ENCODE measurements at regions not wholly inside any gene's neighbourhood (a gene's known extent, or its start where the extent isn't known, plus 50 kb on each side); places are given as distances from the start of the nearest gene placed in this dataset.

GRCh38 chr11:92810423-92811064 lies 158.9 kb upstream of the MTNR1B start:
- Histone ChIP-seq H3K4me2 (ENCODE audit: low read depth, low read length) (no peak overlapping the region), H2AFZ (ENCODE audit: low read length) (no peak overlapping the region), H3K4me3 (replicated peaks in 1 of 3; ENCODE audit: insufficient read depth in 1 of 3, low read depth in 2 of 3, low read length in 3 of 3) (no peak overlapping the region), H3K36me3 (replicated peaks in 1 of 2; ENCODE audit: control insufficient read depth in 1 of 2, insufficient read depth in 2 of 2, low read length in 2 of 2) (no peaks in the 10 kb centered on the region), H4K20me1 (ENCODE audit: insufficient read depth, low read length) (no peaks in the 10 kb centered on the region), H3K79me2 (ENCODE audit: insufficient read depth, low read length) (no peaks in the 10 kb centered on the region), H3K4me1 (ENCODE audit: insufficient read depth, low read length) (no peaks in the 10 kb centered on the region), H3K9me3 (ENCODE audit: low read length) (no peaks in the 10 kb centered on the region), H3K27me3 (ENCODE audit: control insufficient read depth in 1 of 2, insufficient read depth in 2 of 2, low read length in 2 of 2) (no peaks in the 10 kb centered on the region), H3K9ac (ENCODE audit: insufficient read depth, low read depth, low read length) (no peak overlapping the region), H3K27ac (ENCODE audit: extremely low read length, insufficient read depth, low read length) (no peak overlapping the region)
- DNase-seq (ENCODE audit: low spot score) (no peak), ATAC-seq (no peak), FAIRE-seq (no peak)
- in situ Hi-C loops (cut with HindIII; ENCODE audit: extremely low pct_ligation_motif_present, low pct_unique_long_range_greater_than_20kb) (no loop called here), intact Hi-C loops (cut with micrococcal nuclease; ENCODE audit: unreplicated experiment) (no loop called here)
- ChIA-PET POLR2A (no interaction called here), CTCF (ENCODE audit: low intra/inter-chr PET ratio, low total read pairs) (no interaction called here)
- TF ChIP-seq ZFP1 (CRISPR knock-in tag; IDR thresholded peaks at IDR 0.05): no peak
- no peak for TF ChIP-seq SOX6 (IDR thresholded peaks at IDR 0.05)
- TF ChIP-seq SOX6 (CRISPR knock-in tag; IDR thresholded peaks at IDR 0.05): no peak
- TF ChIP-seq DMTF1 (CRISPR knock-in tag; IDR thresholded peaks at IDR 0.05): no peak
- no peak for TF ChIP-seq RERE (CRISPR knock-in tag; IDR thresholded peaks at IDR 0.05; ENCODE audit: low read depth)
- TF ChIP-seq HMG20B (CRISPR knock-in tag; conservative IDR thresholded peaks at IDR 0.05): no peak
- no peak for TF ChIP-seq DDIT3 (CRISPR knock-in tag; IDR thresholded peaks at IDR 0.05)
- TF ChIP-seq HNRNPL (IDR thresholded peaks at IDR 0.05; ENCODE audit: low read depth, low read length): no peak
- TF ChIP-seq SRY (CRISPR knock-in tag; IDR thresholded peaks at IDR 0.05): no peak
- no peak for TF ChIP-seq DBP (CRISPR knock-in tag; IDR thresholded peaks at IDR 0.05; ENCODE audit: not compliant biosample characterization)
- BruUV-seq (replicated peaks): no TSS peak
- WGBS (ENCODE audit: low lambda C conversion rate): 6% methylated on average over 6 of the region's 6 CpGs
